Memory B cell (primary cell): ENCODE measurements at regions not wholly inside any gene's neighbourhood (a gene's known extent, or its start where the extent isn't known, plus 50 kb on each side); places are given as distances from the start of the nearest gene placed in this dataset.
"Not testable (repeated sequence)": the region's sequence is repeated elsewhere in the genome, so short reads cannot be mapped to it uniquely, and the experiment has no call there.

ENCODE experiments used
- ATAC-seq: fragments of 150-1000 bp; cut with Tn5 transposase; 2 replicates; pipeline ENCODE4 v1.10.0; 2021; ENCODE audit warnings: low read depth, mild to moderate bottlenecking, moderate library complexity
- DNase-seq, 2 donors: peaks; one replicate each; pipeline ENCODE4 v3.0.0; 2022; ENCODE audit warnings: low spot score in 2 of 2
- H3K27ac Mint-ChIP-seq: one replicate; pipeline ENCODE4 v1.8.0; 2022; ENCODE audit warnings: mild to moderate bottlenecking, moderate library complexity, mixed read lengths
- H3K27me3 Mint-ChIP-seq: one replicate; pipeline ENCODE4 v1.8.0; 2022; ENCODE audit warnings: mixed read lengths
- H3K36me3 Mint-ChIP-seq: one replicate; pipeline ENCODE4 v1.8.0; 2022; ENCODE audit warnings: mild to moderate bottlenecking, mixed read lengths
- H3K4me1 Mint-ChIP-seq: one replicate; pipeline ENCODE4 v1.8.0; 2022; ENCODE audit warnings: mixed read lengths
- H3K4me3 Mint-ChIP-seq: one replicate; pipeline ENCODE4 v1.8.0; 2022; ENCODE audit warnings: mild to moderate bottlenecking, moderate library complexity, mixed read lengths
- H3K9me3 Mint-ChIP-seq: one replicate; pipeline ENCODE4 v1.8.0; 2022; ENCODE audit warnings: mixed read lengths

DNA sequence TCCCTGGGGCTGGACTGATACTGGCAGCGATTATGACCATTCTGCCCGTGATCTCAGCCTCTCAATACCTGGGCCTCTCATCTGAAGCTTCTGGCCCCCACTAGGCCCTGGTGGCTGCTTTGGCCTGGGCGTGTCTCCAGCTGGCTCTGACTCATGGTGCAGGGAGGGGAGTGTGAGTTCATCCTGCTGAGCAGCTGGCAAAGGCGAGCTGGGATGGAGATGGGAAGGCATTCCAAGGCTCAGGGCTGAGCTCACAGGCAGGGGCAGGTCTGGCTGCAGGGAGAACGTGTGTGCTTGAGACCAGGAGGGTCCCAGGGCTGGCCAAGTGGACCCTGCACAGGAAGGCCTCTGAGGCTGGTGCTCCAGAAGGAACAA lies 221.8 kb downstream of the TMEM121 start:
- Mint-ChIP-seq H3K4me1 (peaks cover 28% of the 10 kb centered on the region), H3K36me3 (peaks cover 25% of the 10 kb centered on the region), H3K9me3 (no peaks in the 10 kb centered on the region), H3K27ac (peak overlapping the region; percentile 96), H3K4me3 (peak overlapping the region; percentile 98), H3K27me3 (no peaks in the 10 kb centered on the region)
- DNase-seq (no peak), ATAC-seq (no peak)

DNA sequence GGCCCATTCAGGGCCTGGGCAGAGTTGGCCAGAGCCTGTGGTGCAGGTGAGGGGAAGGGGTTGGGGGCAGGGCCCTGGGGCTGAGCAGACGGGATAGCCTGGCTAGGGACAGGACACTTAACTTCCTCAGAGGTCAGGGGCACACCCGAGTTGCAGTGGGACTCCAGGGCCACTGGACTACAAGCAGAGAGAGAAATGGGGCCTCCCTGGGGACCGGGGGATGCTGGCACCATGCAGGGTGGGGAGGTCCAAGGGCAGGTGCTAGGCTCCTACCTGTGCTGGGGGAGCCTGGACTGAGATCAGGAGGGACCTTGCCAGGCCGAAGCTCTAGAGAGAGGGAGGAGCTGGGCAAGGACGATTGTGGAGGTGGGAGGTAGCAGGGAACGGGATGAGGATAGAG lies 222.3 kb downstream of the TMEM121 start:
- peak overlapping the region; percentile 98 for H3K4me3 Mint-ChIP-seq
- peaks cover 25% of the 10 kb centered on the region for H3K36me3 Mint-ChIP-seq
- not testable (repeated sequence) for DNase-seq, H3K9me3 Mint-ChIP-seq, H3K27me3 Mint-ChIP-seq, ATAC-seq
- peaks cover 28% of the 10 kb centered on the region for H3K4me1 Mint-ChIP-seq
- peak overlapping the region; percentile 79 for H3K27ac Mint-ChIP-seq

DNA sequence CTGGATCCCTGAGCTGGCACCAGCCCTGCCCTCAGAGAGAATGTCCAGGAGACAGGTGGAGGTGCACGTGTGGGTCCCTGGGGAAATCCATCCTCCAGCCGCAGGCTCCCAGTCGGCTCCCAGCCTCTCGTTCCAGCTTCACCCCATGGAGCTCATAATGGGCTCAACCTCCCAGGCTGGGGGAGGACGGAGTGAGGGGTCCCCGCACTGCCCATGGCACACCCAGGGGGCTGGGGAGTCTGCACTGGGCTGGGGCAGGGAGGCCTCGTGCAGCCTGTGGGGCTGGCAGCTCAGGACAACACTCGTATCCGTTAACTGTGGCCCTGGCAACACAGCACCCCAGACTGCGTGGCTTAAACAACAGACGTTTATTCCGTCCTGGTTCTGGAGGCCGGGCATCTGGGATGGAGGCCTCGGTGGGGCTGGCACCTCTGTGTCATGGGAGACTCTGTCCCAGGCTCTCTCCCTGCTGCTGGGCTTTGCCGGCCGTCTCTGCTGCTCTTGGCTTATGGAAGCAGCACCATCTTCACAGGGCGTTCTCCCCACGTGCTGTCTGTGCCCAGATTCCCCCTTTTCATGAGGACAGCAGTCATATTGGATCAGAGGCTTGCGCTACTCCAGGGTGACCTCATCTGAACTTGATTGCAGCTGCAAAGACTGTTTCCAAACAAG lies 223.6 kb downstream of the TMEM121 start:
- H3K27me3 Mint-ChIP-seq, ATAC-seq, H3K4me3 Mint-ChIP-seq, DNase-seq, H3K9me3 Mint-ChIP-seq: not testable (repeated sequence)
- Mint-ChIP-seq H3K4me1 (peaks cover 26% of the 10 kb centered on the region), H3K36me3 (peaks cover 24% of the 10 kb centered on the region), H3K27ac (peak overlapping the region; percentile 72)

- not testable (repeated sequence) for H3K4me3 Mint-ChIP-seq, H3K27me3 Mint-ChIP-seq, H3K9me3 Mint-ChIP-seq, H3K27ac Mint-ChIP-seq, DNase-seq, ATAC-seq
- peaks cover 20% of the 10 kb centered on the region for H3K4me1 Mint-ChIP-seq
- H3K36me3 Mint-ChIP-seq, result peaks cover 15% of the 10 kb centered on the region
Observed at GRCh38 chr14:105751291-105751751, 224.9 kb downstream of the TMEM121 start.

DNA sequence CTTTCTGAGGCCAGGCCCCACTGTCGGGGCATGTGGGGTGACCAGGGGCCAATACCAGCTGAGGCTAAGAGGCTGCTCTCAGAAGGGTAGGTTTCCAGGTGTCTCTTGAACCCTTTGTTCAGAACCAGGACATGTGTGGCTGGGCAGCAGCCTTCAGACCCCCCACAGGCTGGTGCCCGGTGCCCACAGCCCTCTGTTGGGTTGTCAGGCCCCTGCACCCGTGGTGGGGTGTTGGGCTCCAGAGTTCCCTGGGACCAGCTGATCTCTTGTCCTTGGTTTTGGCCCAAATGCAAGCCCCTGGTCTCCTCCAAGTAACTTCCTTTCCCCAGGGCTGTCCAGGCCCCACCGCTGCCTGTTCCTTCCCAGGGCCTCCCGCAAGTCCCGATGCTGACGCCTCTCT lies 226.0 kb downstream of the TMEM121 start:
- H3K4me1 Mint-ChIP-seq, result peaks cover 16% of the 10 kb centered on the region
- ATAC-seq, H3K9me3 Mint-ChIP-seq, H3K4me3 Mint-ChIP-seq, DNase-seq, H3K27me3 Mint-ChIP-seq, H3K36me3 Mint-ChIP-seq, H3K27ac Mint-ChIP-seq: not testable (repeated sequence)

- Mint-ChIP-seq H3K4me3 (no peak overlapping the region), H3K27ac (no peak overlapping the region), H3K4me1 (peaks cover 5% of the 10 kb centered on the region), H3K36me3 (peaks cover 4% of the 10 kb centered on the region), H3K9me3 (no peaks in the 10 kb centered on the region), H3K27me3 (no peaks in the 10 kb centered on the region)
- DNase-seq (no peak), ATAC-seq (peak; percentile 32)
Observed at GRCh38 chr14:105760691-105761344, 234.4 kb downstream of the TMEM121 start.

- not testable (repeated sequence) for H3K4me3 Mint-ChIP-seq, H3K9me3 Mint-ChIP-seq, DNase-seq, ATAC-seq, H3K36me3 Mint-ChIP-seq, H3K27me3 Mint-ChIP-seq, H3K4me1 Mint-ChIP-seq, H3K27ac Mint-ChIP-seq
Observed at GRCh38 chr14:105761345-105761740, 235.0 kb downstream of the TMEM121 start.

GRCh38 chr14:105761842-105762241 lies 235.5 kb downstream of the TMEM121 start:
- Mint-ChIP-seq H3K27me3 (no peaks in the 10 kb centered on the region), H3K4me1 (peaks cover 11% of the 10 kb centered on the region), H3K4me3 (no peak overlapping the region), H3K27ac (no peak overlapping the region), H3K36me3 (peaks cover 10% of the 10 kb centered on the region), H3K9me3 (no peaks in the 10 kb centered on the region)
- ATAC-seq (peak; percentile 39), DNase-seq (no peak)

- H3K27ac Mint-ChIP-seq, DNase-seq, H3K9me3 Mint-ChIP-seq, ATAC-seq, H3K4me3 Mint-ChIP-seq, H3K27me3 Mint-ChIP-seq: not testable (repeated sequence)
- peaks cover 12% of the 10 kb centered on the region for H3K36me3 Mint-ChIP-seq
- peaks cover 11% of the 10 kb centered on the region for H3K4me1 Mint-ChIP-seq
Observed at GRCh38 chr14:105762262-105762661, 235.9 kb downstream of the TMEM121 start.

DNA sequence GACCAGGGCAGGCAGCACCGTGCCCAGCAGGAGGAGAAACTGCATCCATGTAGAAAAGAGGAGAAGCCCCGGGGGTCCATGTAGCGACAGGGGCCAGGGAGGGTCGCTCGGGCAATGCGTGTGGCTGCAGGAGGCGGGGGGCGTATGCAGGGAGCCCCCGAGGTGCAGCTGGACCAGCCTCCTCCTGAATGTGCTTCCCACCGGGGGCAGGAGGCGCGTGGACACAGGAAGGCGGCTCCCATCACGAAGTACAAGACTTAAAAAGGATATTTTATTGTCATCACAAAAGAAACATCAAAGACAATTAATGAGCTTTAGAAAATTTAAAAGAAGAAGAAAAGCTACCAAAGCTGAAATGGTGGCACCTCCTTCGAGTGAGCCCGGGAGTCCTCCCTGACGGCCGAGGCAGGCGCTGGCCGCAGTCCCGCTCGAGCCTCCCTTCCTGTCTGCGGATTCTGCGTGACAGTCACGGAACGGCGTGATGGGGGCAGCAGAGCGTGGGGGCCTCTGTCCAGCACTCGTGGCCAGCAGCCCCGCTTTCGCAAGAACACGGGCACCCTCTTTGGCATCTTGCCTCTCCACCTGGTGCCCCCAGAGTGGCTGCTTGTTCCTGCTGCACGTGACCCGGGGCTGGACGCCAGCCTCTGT lies 238.0 kb downstream of the TMEM121 start:
- not testable (repeated sequence) for H3K27me3 Mint-ChIP-seq, H3K9me3 Mint-ChIP-seq, H3K27ac Mint-ChIP-seq, DNase-seq, H3K4me3 Mint-ChIP-seq, ATAC-seq
- peaks cover 15% of the 10 kb centered on the region for H3K4me1 Mint-ChIP-seq
- H3K36me3 Mint-ChIP-seq, result peaks cover 13% of the 10 kb centered on the region

GRCh38 chr14:105765072-105765825 lies 238.9 kb downstream of the TMEM121 start:
- H3K27me3 Mint-ChIP-seq, H3K27ac Mint-ChIP-seq: not testable (repeated sequence)

DNA sequence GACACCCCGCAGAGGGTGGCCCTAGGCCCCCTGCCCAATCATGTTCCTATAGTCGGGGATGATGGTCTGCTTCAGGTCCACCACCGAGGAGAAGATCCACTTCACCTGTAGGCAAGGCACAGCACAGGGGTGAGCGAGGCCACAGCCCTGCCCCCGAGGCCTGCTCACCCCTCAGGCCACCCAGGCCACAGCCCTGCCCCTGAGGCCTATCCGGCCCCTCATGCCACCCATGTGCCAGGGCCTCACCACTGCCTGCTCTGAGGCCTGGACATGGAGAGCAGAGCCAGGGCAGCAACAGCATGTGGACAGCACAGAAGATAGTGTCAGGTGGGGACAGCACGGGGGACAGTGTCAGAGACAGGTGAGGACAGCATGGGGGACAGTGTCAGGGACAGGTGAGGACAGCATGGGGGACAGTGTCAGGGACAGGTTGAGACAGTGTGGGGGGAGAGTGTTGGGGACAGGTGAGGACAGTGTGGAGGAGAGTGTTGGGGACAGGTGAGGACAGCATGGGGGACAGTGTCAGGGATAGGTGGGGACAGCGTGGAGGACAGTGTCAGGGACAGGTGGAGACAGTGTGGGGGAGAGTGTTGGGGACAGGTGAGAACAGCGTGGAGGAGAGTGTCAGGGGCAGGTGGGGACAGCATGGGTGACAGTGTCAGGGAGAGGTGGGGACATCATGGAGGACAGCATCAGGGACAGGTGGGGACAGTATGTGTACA lies 239.7 kb downstream of the TMEM121 start:
- ATAC-seq, result no peak
- H3K9me3 Mint-ChIP-seq, result no peaks in the 10 kb centered on the region

More at GRCh38 chr14:105765072-105765825, 238.9 kb downstream of the TMEM121 start:
- not testable (repeated sequence) for H3K9me3 Mint-ChIP-seq, H3K4me3 Mint-ChIP-seq, ATAC-seq, DNase-seq
- Mint-ChIP-seq H3K4me1 (peaks cover 15% of the 10 kb centered on the region), H3K36me3 (peaks cover 20% of the 10 kb centered on the region)

GRCh38 chr14:105767315-105767714 lies 240.9 kb downstream of the TMEM121 start:
- Mint-ChIP-seq H3K9me3 (no peaks in the 10 kb centered on the region), H3K4me3 (no peak overlapping the region)

More for the DNA sequence above, 239.7 kb downstream of the TMEM121 start:
- Mint-ChIP-seq H3K4me1 (peaks cover 17% of the 10 kb centered on the region), H3K36me3 (peaks cover 21% of the 10 kb centered on the region), H3K27ac (no peak overlapping the region), H3K27me3 (no peaks in the 10 kb centered on the region), H3K4me3 (no peak overlapping the region)
- DNase-seq, result no peak

More at GRCh38 chr14:105767315-105767714, 240.9 kb downstream of the TMEM121 start:
- no peak overlapping the region for H3K27ac Mint-ChIP-seq
- H3K36me3 Mint-ChIP-seq, result peaks cover 21% of the 10 kb centered on the region
- H3K4me1 Mint-ChIP-seq, result peaks cover 11% of the 10 kb centered on the region
- no peaks in the 10 kb centered on the region for H3K27me3 Mint-ChIP-seq
- DNase-seq, result no peak
- ATAC-seq, result no peak
